ENCODE measurements at regions not wholly inside any gene's neighbourhood (a gene's known extent, or its start where the extent isn't known, plus 50 kb on each side); places are given as distances from the start of the nearest gene placed in this dataset.

DNA sequence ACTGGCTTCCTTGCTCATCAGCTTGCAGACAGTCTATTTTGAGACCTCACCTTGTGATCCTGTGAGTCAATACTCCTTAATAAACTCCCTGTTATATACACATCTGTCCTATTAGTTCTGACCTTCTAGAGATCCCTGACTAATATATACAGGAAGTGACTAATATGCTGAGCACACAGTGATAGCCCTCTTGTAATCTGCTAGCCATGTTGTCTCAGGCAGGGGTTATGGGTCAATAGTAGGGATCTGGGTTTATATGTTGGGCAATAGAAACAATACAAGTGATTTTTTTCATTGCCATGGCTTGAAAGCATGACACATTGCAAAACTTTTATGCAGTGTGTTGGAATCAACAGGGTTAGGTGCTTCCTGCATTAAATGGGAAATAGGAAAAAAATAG lies 562.2 kb downstream of the GALC start:
- TF ChIP-seq, protein P1, sequence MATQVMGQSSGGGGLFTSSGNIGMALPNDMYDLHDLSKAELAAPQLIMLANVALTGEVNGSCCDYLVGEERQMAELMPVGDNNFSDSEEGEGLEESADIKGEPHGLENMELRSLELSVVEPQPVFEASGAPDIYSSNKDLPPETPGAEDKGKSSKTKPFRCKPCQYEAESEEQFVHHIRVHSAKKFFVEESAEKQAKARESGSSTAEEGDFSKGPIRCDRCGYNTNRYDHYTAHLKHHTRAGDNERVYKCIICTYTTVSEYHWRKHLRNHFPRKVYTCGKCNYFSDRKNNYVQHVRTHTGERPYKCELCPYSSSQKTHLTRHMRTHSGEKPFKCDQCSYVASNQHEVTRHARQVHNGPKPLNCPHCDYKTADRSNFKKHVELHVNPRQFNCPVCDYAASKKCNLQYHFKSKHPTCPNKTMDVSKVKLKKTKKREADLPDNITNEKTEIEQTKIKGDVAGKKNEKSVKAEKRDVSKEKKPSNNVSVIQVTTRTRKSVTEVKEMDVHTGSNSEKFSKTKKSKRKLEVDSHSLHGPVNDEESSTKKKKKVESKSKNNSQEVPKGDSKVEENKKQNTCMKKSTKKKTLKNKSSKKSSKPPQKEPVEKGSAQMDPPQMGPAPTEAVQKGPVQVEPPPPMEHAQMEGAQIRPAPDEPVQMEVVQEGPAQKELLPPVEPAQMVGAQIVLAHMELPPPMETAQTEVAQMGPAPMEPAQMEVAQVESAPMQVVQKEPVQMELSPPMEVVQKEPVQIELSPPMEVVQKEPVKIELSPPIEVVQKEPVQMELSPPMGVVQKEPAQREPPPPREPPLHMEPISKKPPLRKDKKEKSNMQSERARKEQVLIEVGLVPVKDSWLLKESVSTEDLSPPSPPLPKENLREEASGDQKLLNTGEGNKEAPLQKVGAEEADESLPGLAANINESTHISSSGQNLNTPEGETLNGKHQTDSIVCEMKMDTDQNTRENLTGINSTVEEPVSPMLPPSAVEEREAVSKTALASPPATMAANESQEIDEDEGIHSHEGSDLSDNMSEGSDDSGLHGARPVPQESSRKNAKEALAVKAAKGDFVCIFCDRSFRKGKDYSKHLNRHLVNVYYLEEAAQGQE (IDR thresholded peaks at IDR 0.05; ENCODE audit: insufficient read depth in 1 of 2, low read depth in 2 of 2, low read length in 2 of 2) = no peak
- TF ChIP-seq TAF1 (IDR thresholded peaks at IDR 0.05; ENCODE audit: borderline replicate concordance, insufficient read depth, low read length) (no peak), POLR2AphosphoS5 (IDR thresholded peaks at IDR 0.05; ENCODE audit: low read depth, low read length) (no peak), SIN3A (IDR thresholded peaks at IDR 0.05; ENCODE audit: borderline replicate concordance, insufficient read depth, low read length) (no peak), FOXP2 (optimal IDR thresholded peaks at IDR 0.05; ENCODE audit: borderline replicate concordance, extremely low read depth, extremely low read length, insufficient read depth) (no peak)

All from PFSK-1 (cell line).